HEK293 (cell line): ENCODE measurements at regions not wholly inside any gene's neighbourhood (a gene's known extent, or its start where the extent isn't known, plus 50 kb on each side); places are given as distances from the start of the nearest gene placed in this dataset.
A peak's percentile ranks its signal among the peaks of the same experiment; 100 is the strongest.

Experiments used
- CTCF ChIA-PET: fragments of 350-600 bp; formaldehyde crosslinking; extraction: SDS; loops from one replicate; lab custom pipeline; 2021; ENCODE audit warnings: antibody characterized with exemption; lab: Yijun Ruan, JAX
- POLR2A ChIA-PET: fragments of 300-600 bp; formaldehyde crosslinking; extraction: SDS; loops from one replicate; lab custom pipeline; 2020; ENCODE audit warnings: antibody characterized with exemption, inconsistent platforms; lab: Yijun Ruan, JAX
- H3K27ac ChIP-seq: fragments of 200-500 bp; sonication (Bioruptor generic); 2 replicates; pipeline ENCODE4 v1.5.1; 2014; ENCODE audit warnings: low read depth, low read length, control low read depth, inconsistent platforms; ENCODE audit errors: extremely low read depth
- H3K36me3 ChIP-seq, 2 experiments: fragments of 200-500 bp in 1 of 2; sonication (Bioruptor generic) in 1 of 2; 1 replicate in 1 of 2; 2 replicates in 1 of 2; pipeline ENCODE4 v1.5.1; 2014 to 2017; ENCODE audit warnings: inconsistent platforms in 2 of 2, low read length in 2 of 2; ENCODE audit not compliant: control insufficient read depth in 2 of 2, insufficient read depth in 1 of 2
- H3K4me1 ChIP-seq: fragments of 200-500 bp; sonication (Bioruptor generic); 2 replicates; pipeline ENCODE4 v1.5.1; 2014; ENCODE audit warnings: mild to moderate bottlenecking, low read length, inconsistent platforms; ENCODE audit not compliant: control insufficient read depth, insufficient read depth
- H3K4me3 ChIP-seq: 2 replicates; pipeline ENCODE4 v1.5.1; 2011; ENCODE audit warnings: low read depth, mild to moderate bottlenecking, control low read depth, low read length, moderate library complexity
- H3K9me3 ChIP-seq: fragments of 200-500 bp; sonication (Bioruptor generic); 2 replicates; pipeline ENCODE4 v1.5.1; 2014; ENCODE audit warnings: low read depth, low read length, inconsistent platforms; ENCODE audit not compliant: control insufficient read depth, insufficient read depth
- ATF2 ChIP-seq: fragments of 450-650 bp; formaldehyde crosslinking; IDR thresholded peaks from 2 replicates; pipeline ENCODE4 v1.5.1; 2016; ENCODE audit warnings: missing biosample characterization, missing genetic modification characterization, low read depth
- BCL11A ChIP-seq: fragments of 450-650 bp; formaldehyde crosslinking; IDR thresholded peaks from 2 replicates; pipeline ENCODE4 v1.5.1; 2016; ENCODE audit warnings: low read depth, missing biosample characterization, missing genetic modification characterization
- BCL6B ChIP-seq: fragments of 450-650 bp; formaldehyde crosslinking; IDR thresholded peaks from 2 replicates; pipeline ENCODE4 v1.5.1; 2017; ENCODE audit warnings: missing biosample characterization, missing genetic modification characterization
- GLIS1 ChIP-seq: fragments of 450-650 bp; formaldehyde crosslinking; IDR thresholded peaks from 2 replicates; pipeline ENCODE4 v1.5.1; 2016; ENCODE audit warnings: missing biosample characterization, missing genetic modification characterization
- HIC1 ChIP-seq: fragments of 450-650 bp; formaldehyde crosslinking; IDR thresholded peaks from 2 replicates; pipeline ENCODE4 v1.5.1; 2016; ENCODE audit warnings: missing biosample characterization, missing genetic modification characterization
- MZF1 ChIP-seq: fragments of 450-650 bp; formaldehyde crosslinking; IDR thresholded peaks from 2 replicates; pipeline ENCODE4 v1.5.1; 2017; ENCODE audit warnings: missing biosample characterization, missing genetic modification characterization, borderline replicate concordance
- OSR2 ChIP-seq: fragments of 450-650 bp; formaldehyde crosslinking; IDR thresholded peaks from 2 replicates; pipeline ENCODE4 v1.5.1; 2016; ENCODE audit warnings: missing biosample characterization, missing genetic modification characterization
- SCRT1 ChIP-seq: fragments of 450-650 bp; formaldehyde crosslinking; IDR thresholded peaks from 2 replicates; pipeline ENCODE4 v1.5.1; 2016; ENCODE audit warnings: missing biosample characterization, missing genetic modification characterization, borderline replicate concordance
- SCRT2 ChIP-seq: fragments of 450-650 bp; formaldehyde crosslinking; IDR thresholded peaks from 2 replicates; pipeline ENCODE4 v1.5.1; 2016; ENCODE audit warnings: missing biosample characterization, missing genetic modification characterization
- SETDB1 ChIP-seq: IDR thresholded peaks from one replicate; pipeline ENCODE4 v1.6.1; 2017; ENCODE audit warnings: mild to moderate bottlenecking, low read length, moderate library complexity, mixed read lengths; ENCODE audit not compliant: insufficient read length
- ZBTB26 ChIP-seq: fragments of 450-650 bp; formaldehyde crosslinking; optimal IDR thresholded peaks from 2 replicates; pipeline ENCODE3; 2016; ENCODE audit warnings: missing biosample characterization, mild to moderate bottlenecking, missing genetic modification characterization
- ZEB2 ChIP-seq: fragments of 450-650 bp; formaldehyde crosslinking; IDR thresholded peaks from 2 replicates; pipeline ENCODE4 v1.5.1; 2016; ENCODE audit warnings: missing biosample characterization, missing genetic modification characterization
- ZFP3 ChIP-seq: fragments of 450-650 bp; formaldehyde crosslinking; IDR thresholded peaks from 2 replicates; pipeline ENCODE4 v1.5.1; 2016; ENCODE audit warnings: low read depth, missing biosample characterization, missing genetic modification characterization
- ZNF10 ChIP-seq: fragments of 450-650 bp; formaldehyde crosslinking; IDR thresholded peaks from 2 replicates; pipeline ENCODE4 v1.5.1; 2017; ENCODE audit warnings: missing biosample characterization, missing genetic modification characterization
- ZNF16 ChIP-seq: fragments of 450-650 bp; formaldehyde crosslinking; IDR thresholded peaks from 2 replicates; pipeline ENCODE4 v1.5.1; 2016; ENCODE audit warnings: low read depth, missing biosample characterization, missing genetic modification characterization
- ZNF175 ChIP-seq: fragments of 450-650 bp; formaldehyde crosslinking; IDR thresholded peaks from 2 replicates; pipeline ENCODE4 v1.5.1; 2016; ENCODE audit warnings: missing biosample characterization, missing genetic modification characterization
- ZNF341 ChIP-seq: fragments of 450-650 bp; formaldehyde crosslinking; IDR thresholded peaks from 2 replicates; pipeline ENCODE4; 2016; ENCODE audit warnings: low read depth, missing biosample characterization, missing genetic modification characterization
- ZNF354C ChIP-seq: fragments of 450-650 bp; formaldehyde crosslinking; IDR thresholded peaks from 2 replicates; pipeline ENCODE4 v1.5.1; 2016; ENCODE audit warnings: missing biosample characterization, missing genetic modification characterization, low read depth, borderline replicate concordance
- ZNF394 ChIP-seq: fragments of 450-650 bp; formaldehyde crosslinking; IDR thresholded peaks from 2 replicates; pipeline ENCODE4 v1.5.1; 2016; ENCODE audit warnings: missing biosample characterization, missing genetic modification characterization, mild to moderate bottlenecking, moderate library complexity, borderline replicate concordance
- ZNF426 ChIP-seq: fragments of 450-650 bp; formaldehyde crosslinking; IDR thresholded peaks from 2 replicates; pipeline ENCODE4 v1.5.1; 2017; ENCODE audit warnings: missing biosample characterization, missing genetic modification characterization, mild to moderate bottlenecking, inconsistent platforms, moderate library complexity
- ZNF488 ChIP-seq: fragments of 450-650 bp; formaldehyde crosslinking; IDR thresholded peaks from 2 replicates; pipeline ENCODE4 v1.5.1; 2016; ENCODE audit warnings: missing biosample characterization, missing genetic modification characterization
- ZNF585B ChIP-seq: fragments of 450-650 bp; formaldehyde crosslinking; IDR thresholded peaks from 2 replicates; pipeline ENCODE4 v1.5.1; 2016; ENCODE audit warnings: missing biosample characterization, missing genetic modification characterization
- ZNF596 ChIP-seq: fragments of 450-650 bp; IDR thresholded peaks from 2 replicates; pipeline ENCODE4 v1.5.0; 2018; ENCODE audit warnings: missing biosample characterization, mild to moderate bottlenecking, missing genetic modification characterization, moderate library complexity
- ZNF639 ChIP-seq: fragments of 450-650 bp; formaldehyde crosslinking; IDR thresholded peaks from 2 replicates; pipeline ENCODE4 v1.5.1; 2016; ENCODE audit warnings: missing biosample characterization, missing genetic modification characterization
- ZNF707 ChIP-seq: fragments of 450-650 bp; formaldehyde crosslinking; IDR thresholded peaks from 2 replicates; pipeline ENCODE4 v1.5.1; 2016; ENCODE audit warnings: missing biosample characterization, missing genetic modification characterization

GRCh38 chr9:18410983-18411382 lies 63.0 kb upstream of the ADAMTSL1 start (continued):
- TF ChIP-seq ZNF394 (peak; percentile 51; the same call in 1 of the 2 replicates), ZNF426 (tag by site-specific recombination) (peak; percentile 34), ZBTB26 (no peak)
- TF ChIP-seq, all 188 proteins: peak for 7

GRCh38 chr9:18421391-18421790 lies 52.6 kb upstream of the ADAMTSL1 start:
- Histone ChIP-seq H3K36me3 (no peaks in the 10 kb centered on the region), H3K4me1 (peaks cover 4% of the 10 kb centered on the region), H3K27ac (no peak overlapping the region), H3K9me3 (no peaks in the 10 kb centered on the region), H3K4me3 (no peak overlapping the region)
- POLR2A ChIA-PET = interaction anchor here (0.7 kb wide), 1 partner anchor 16 kb away, joined by 3 read pairs; no protein-coding TSS in a partner anchor
- CTCF ChIA-PET = interaction anchor here (0.6 to 5.0 kb wide), 5 partner anchors 21 to 802 kb away, joined by 3 to 33 read pairs (median 4); no protein-coding TSS in a partner anchor
- TF ChIP-seq MZF1 (tag by site-specific recombination) (no peak), SETDB1 (no peak), BCL6B (no peak), ZEB2 (tag by site-specific recombination) (no peak), ZNF10 (tag by site-specific recombination) (no peak), BCL11A (tag by site-specific recombination) (no peak), ZNF639 (tag by site-specific recombination) (no peak), ZNF175 (tag by site-specific recombination) (no peak), ZNF394 (no peak), ZNF341 (tag by site-specific recombination) (peak; percentile 61; the same call in 1 of the 2 replicates), SCRT1 (tag by site-specific recombination) (peak; percentile 61; the same call in 1 of the 2 replicates), ZNF596 (tag by site-specific recombination) (no peak), GLIS1 (tag by site-specific recombination) (no peak), ZNF354C (no peak), ZFP3 (tag by site-specific recombination) (no peak), ZNF16 (tag by site-specific recombination) (no peak), ZNF585B (tag by site-specific recombination) (no peak), ZNF488 (tag by site-specific recombination) (no peak), ZNF707 (tag by site-specific recombination) (no peak), HIC1 (tag by site-specific recombination) (no peak), ATF2 (tag by site-specific recombination) (no peak), OSR2 (tag by site-specific recombination) (0 out of 2 replicates have a peak, but pooled peaks have one; percentile 27), SCRT2 (tag by site-specific recombination) (peak; percentile 88)
